HG03378 (cell line): ENCODE measurements at regions not wholly inside any gene's neighbourhood (a gene's known extent, or its start where the extent isn't known, plus 50 kb on each side); places are given as distances from the start of the nearest gene placed in this dataset.
"Not testable (repeated sequence)": the region's sequence is repeated elsewhere in the genome, so short reads cannot be mapped to it uniquely, and the experiment has no call there.

ENCODE experiments used
- ATAC-seq: cut with Tn5 transposase; IDR thresholded peaks from one replicate; pipeline ENCODE4 v1.9.1; 2021; ENCODE audit warnings: mild to moderate bottlenecking, moderate library complexity; ENCODE audit not compliant: unreplicated experiment

GRCh38 chr15:98085003-98085639, 124.6 kb downstream of the ARRDC4 start:
- ATAC-seq: no peak

DNA sequence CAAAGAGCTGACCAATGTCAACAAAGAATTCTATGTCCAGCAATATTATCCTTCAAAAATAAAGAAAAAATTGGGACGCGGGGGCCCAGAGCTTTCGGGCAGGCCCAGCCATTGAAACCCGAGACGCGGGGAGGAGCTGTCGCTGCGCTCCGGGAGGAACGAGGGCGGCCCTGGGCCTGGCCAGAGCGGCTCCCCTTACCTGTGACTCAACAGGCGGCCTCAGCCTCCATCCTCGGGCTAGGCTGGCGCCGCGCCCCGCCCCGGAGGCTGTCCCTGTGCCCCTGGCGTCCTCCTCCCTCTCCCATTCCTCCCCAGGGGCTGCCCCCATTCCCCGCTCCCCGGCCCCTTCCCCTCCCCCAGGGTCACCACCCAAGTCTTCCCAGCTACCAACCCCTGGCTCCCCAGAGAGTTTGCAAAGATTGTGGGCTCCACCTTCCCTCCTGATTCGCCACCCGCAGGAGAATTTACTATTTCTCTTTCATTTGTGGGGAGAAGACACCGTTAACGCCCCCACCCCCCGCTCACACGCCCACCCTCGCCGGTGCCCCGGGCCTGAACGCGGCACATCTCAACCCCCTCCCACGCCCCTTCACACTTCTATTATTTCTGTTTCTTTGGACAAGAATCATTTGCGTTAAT, 127.9 kb downstream of the ARRDC4 start:
- not testable (repeated sequence) for ATAC-seq

- not testable (repeated sequence) for ATAC-seq
Measured at GRCh38 chr15:98089352-98089751, 128.8 kb downstream of the ARRDC4 start.

DNA sequence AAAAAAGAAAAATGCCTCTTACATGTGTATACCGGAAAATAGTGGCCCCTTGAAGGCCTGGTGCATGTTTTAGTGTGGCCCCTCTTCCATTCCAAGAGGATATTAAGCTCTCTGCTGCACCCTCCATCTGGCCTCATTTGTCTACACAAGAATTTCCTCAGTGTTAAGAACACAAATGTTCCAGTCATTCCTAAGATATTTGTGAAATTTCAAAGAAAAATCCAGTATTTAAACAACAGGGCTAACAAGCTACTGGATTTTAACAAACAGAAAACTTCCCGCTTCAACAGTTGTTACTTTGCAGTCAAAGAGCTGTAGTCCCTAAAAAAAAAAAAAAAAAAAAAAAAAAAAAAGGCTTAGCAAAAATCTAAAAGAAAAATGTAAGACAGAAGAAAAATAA, 137.5 kb downstream of the ARRDC4 start:
- ATAC-seq: not testable (repeated sequence)

- ATAC-seq: not testable (repeated sequence)
Measured at GRCh38 chr15:98100606-98101005, 140.1 kb downstream of the ARRDC4 start.

DNA sequence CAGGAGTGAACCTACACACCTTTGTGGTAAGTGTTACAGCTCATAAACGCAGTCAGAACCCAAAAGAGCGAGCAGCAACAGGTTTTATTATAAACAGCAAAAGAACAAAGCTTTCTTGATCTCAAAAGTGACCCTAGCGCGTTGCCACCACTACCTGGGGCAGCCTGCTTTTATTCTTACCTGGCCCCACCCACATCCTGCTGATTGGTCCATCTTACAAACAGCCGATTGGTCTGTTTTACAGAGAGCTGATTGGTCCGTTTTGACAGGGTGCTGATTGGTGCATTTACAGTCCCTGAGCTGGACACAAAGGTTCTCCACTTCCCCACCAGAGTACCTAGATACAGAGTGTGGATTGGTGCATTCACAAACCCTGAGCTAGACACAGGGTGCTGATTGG, 143.1 kb downstream of the ARRDC4 start:
- ATAC-seq: no peak

- not testable (repeated sequence) for ATAC-seq
Measured at GRCh38 chr15:98104386-98105151, 144.1 kb downstream of the ARRDC4 start.

DNA sequence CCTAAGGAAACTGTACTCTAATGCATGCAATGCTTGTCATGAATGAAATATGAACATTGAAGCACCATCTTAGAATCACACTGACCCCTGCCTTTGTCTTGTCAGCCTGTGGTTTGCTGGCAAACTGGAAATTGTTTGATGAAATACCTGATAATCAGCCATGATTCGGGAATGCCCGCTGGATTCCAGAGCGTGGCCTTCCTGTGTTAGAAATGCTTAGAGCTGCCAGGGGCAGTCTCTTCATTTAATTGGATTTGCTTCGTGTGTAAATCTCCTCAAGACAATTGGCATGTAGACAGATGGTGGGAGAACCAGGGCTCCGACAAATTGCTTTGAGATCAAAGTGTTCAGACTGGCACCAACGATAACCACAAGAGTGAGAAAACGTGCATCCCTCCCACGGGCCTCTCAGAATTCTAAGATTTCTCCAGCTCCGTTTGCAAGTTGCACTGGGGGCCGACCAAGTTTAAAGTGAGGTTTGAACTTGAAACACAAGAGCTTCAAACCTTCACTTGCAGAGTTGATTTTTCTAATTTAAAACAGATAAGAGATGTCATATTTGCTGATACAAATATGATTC, 146.2 kb downstream of the ARRDC4 start:
- not testable (repeated sequence) for ATAC-seq

DNA sequence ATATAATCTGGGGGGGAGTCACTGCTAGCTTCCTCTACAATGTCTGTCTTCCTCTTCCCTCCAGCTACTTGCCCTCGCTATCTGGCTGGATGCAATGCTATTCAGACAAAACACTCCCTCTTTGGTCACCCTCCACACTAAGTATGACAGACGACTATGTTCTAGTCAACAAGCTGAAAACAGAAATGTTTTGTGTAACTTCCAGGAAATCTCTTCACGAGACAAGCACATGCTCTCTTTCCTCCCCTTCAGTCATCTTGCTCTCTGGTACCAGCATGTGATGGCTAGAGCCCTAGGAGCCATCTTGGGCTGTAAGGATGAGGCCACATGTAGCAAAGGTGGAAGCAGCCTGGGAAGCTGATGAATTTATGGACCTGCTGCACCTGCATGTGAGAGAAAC, 151.3 kb downstream of the ARRDC4 start:
- ATAC-seq: no peak

- no peak for ATAC-seq
Measured at GRCh38 chr15:98113327-98113726, 152.8 kb downstream of the ARRDC4 start.

- no peak for ATAC-seq
Measured at GRCh38 chr15:98120561-98120960, 160.1 kb downstream of the ARRDC4 start.

DNA sequence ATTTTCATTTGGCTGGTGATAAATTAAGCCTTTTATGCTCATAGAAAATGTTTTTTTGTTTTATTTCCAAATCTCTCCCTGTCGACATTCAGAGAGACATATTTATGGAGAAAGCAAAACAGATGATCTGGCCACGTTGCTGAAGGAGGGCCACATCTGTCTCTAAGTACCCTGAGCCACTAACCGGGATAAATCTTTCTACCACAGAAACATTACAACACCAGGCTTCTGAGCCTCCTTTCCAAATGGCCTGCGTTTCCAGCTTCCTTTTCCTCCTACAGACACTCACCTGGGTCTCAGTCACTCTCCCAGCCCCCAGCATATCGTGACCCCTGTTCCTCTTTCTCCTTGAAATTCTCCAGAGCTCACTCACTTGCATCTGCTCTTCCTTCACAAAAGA, 161.0 kb downstream of the ARRDC4 start:
- ATAC-seq: no peak

DNA sequence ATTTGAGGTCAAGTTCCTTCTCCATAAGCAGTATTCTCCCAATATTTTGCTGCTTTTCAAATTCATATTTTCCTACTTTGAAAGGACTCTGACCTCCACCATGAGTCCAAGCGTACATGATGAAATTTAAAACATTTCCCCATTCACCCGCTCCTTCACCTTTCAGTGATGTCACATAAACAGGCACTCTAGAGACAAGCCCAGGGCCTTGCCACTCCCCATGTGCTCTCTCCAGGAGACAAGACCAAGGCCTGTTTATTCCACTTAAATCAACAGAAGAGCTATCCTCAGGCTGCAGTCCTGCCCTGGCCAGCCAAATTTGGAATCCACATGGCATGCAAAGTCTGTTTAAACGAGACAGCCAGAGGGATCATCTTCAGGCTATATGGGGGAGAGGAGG, 161.5 kb downstream of the ARRDC4 start:
- no peak for ATAC-seq

DNA sequence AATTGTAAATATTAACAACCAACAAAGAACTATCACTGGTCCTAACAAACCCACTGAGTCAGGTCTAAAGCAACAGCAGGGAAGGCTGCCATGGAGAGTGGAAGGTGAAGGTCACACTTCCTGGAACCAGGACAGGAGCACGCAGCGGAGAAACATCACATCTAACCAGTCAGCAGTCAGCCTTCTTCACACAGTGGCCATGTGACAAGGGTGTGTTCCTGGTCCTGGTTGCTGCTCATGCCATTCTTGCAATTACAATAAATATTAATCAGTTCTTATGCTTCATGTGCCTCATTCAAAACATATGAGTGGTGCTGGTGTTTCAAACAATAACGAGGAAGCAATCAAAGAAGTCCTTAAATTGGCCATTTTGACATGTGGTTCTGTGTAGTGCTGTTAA, 162.8 kb downstream of the ARRDC4 start:
- ATAC-seq: no peak

- ATAC-seq: no peak
Measured at GRCh38 chr15:98123834-98124233, 163.3 kb downstream of the ARRDC4 start.

GRCh38 chr15:98124581-98124980, 164.1 kb downstream of the ARRDC4 start:
- ATAC-seq: no peak

GRCh38 chr15:98126326-98127085, 166.0 kb downstream of the ARRDC4 start:
- ATAC-seq: no peak

GRCh38 chr15:98127586-98127985, 167.1 kb downstream of the ARRDC4 start:
- no peak for ATAC-seq

GRCh38 chr15:98131924-98132323, 171.4 kb downstream of the ARRDC4 start:
- ATAC-seq: no peak

- no peak for ATAC-seq
Measured at GRCh38 chr15:98134905-98135304, 174.4 kb downstream of the ARRDC4 start.

DNA sequence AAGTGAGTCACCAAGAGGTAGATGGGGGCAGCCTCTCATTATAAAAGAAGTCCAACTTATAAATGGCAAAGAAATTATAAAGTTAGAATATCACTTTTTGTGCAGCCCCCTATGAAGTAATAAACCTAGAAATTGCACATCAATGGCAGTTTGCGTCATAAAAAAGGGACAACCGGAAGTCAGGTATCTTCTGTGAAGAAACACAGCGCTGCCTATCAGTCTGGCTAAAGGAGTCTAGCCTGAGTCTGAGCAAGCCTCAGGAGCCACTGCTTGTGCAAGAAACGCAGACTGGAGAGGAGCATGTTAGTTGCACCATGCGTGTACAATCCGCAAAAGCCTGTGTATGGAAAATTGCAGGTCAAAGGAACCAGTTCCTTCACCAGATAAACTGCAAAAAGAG, 178.4 kb downstream of the ARRDC4 start:
- no peak for ATAC-seq
